Chondrocyte (in vitro differentiated cells): ENCODE measurements at regions not wholly inside any gene's neighbourhood (a gene's known extent, or its start where the extent isn't known, plus 50 kb on each side); places are given as distances from the start of the nearest gene placed in this dataset.

Source experiments
- DNase-seq: peaks from one replicate; pipeline ENCODE4 v3.0.0; 2021; ENCODE audit warnings: mixed read lengths, low spot score
- H3K27ac Mint-ChIP-seq: one replicate; pipeline ENCODE4 v1.8.0; 2021; ENCODE audit warnings: mild to moderate bottlenecking, moderate library complexity, mixed read lengths; ENCODE audit not compliant: unreplicated experiment
- H3K27me3 Mint-ChIP-seq: 2 replicates; pipeline ENCODE4 v1.8.0; 2021; ENCODE audit warnings: low read depth, mixed read lengths
- H3K36me3 Mint-ChIP-seq: 2 replicates; pipeline ENCODE4 v1.8.0; 2021; ENCODE audit warnings: low read depth, mixed read lengths
- H3K4me1 Mint-ChIP-seq: 2 replicates; pipeline ENCODE4 v1.8.0; 2021; ENCODE audit warnings: low read depth, mild to moderate bottlenecking, mixed read lengths
- H3K4me3 Mint-ChIP-seq: one replicate; pipeline ENCODE4 v1.8.0; 2021; ENCODE audit warnings: mild to moderate bottlenecking, moderate library complexity, mixed read lengths; ENCODE audit not compliant: unreplicated experiment
- H3K9me3 Mint-ChIP-seq: 2 replicates; pipeline ENCODE4 v1.8.0; 2021; ENCODE audit warnings: low read depth, mixed read lengths
- CTCF ChIP-seq: fragments of 200-600 bp; sonication (generic); IDR thresholded peaks from 2 replicates; pipeline ENCODE4 v1.5.0; 2021; ENCODE audit warnings: antibody characterized with exemption, mild to moderate bottlenecking, moderate library complexity

- H3K4me3 Mint-ChIP-seq: no peak overlapping the region
- no peaks in the 10 kb centered on the region for H3K36me3 Mint-ChIP-seq
- TF ChIP-seq CTCF: no peak
- no peaks in the 10 kb centered on the region for H3K27me3 Mint-ChIP-seq
- DNase-seq: no peak
- H3K9me3 Mint-ChIP-seq: peaks cover 6% of the 10 kb centered on the region
- H3K4me1 Mint-ChIP-seq: no peaks in the 10 kb centered on the region
- H3K27ac Mint-ChIP-seq: no peak overlapping the region
Measured at GRCh38 chr21:22609802-22610201, 1611.6 kb downstream of the NCAM2 start.

GRCh38 chr21:22627911-22628310 is 1629.7 kb downstream of the NCAM2 start:
- Mint-ChIP-seq H3K4me1 (no peaks in the 10 kb centered on the region), H3K27me3 (no peaks in the 10 kb centered on the region)
- TF ChIP-seq CTCF: no peak

GRCh38 chr21:22630953-22631465 is 1632.8 kb downstream of the NCAM2 start:
- no peak overlapping the region for H3K4me3 Mint-ChIP-seq
- H3K9me3 Mint-ChIP-seq: peaks cover 8% of the 10 kb centered on the region
- no peaks in the 10 kb centered on the region for H3K27me3 Mint-ChIP-seq

More at GRCh38 chr21:22627911-22628310, 1629.7 kb downstream of the NCAM2 start:
- Mint-ChIP-seq H3K36me3 (no peaks in the 10 kb centered on the region), H3K27ac (no peak overlapping the region), H3K9me3 (peaks cover 22% of the 10 kb centered on the region), H3K4me3 (no peak overlapping the region)
- no peak for DNase-seq

GRCh38 chr21:22632176-22632575 is 1634.0 kb downstream of the NCAM2 start:
- Mint-ChIP-seq H3K4me3 (no peak overlapping the region), H3K9me3 (peaks cover 8% of the 10 kb centered on the region), H3K27me3 (no peaks in the 10 kb centered on the region), H3K36me3 (no peaks in the 10 kb centered on the region), H3K4me1 (no peaks in the 10 kb centered on the region), H3K27ac (no peak overlapping the region)
- no peak for TF ChIP-seq CTCF
- no peak for DNase-seq

More at GRCh38 chr21:22630953-22631465, 1632.8 kb downstream of the NCAM2 start:
- TF ChIP-seq CTCF: no peak
- H3K4me1 Mint-ChIP-seq: no peaks in the 10 kb centered on the region
- no peak overlapping the region for H3K27ac Mint-ChIP-seq
- DNase-seq: no peak
- H3K36me3 Mint-ChIP-seq: no peaks in the 10 kb centered on the region

- no peak for DNase-seq
- no peak for TF ChIP-seq CTCF
- Mint-ChIP-seq H3K36me3 (no peaks in the 10 kb centered on the region), H3K27ac (no peak overlapping the region), H3K27me3 (no peaks in the 10 kb centered on the region), H3K9me3 (peaks cover 35% of the 10 kb centered on the region), H3K4me3 (no peak overlapping the region), H3K4me1 (no peaks in the 10 kb centered on the region)
Measured at GRCh38 chr21:22649246-22649645, 1651.0 kb downstream of the NCAM2 start.
